ENCODE measurements at regions not wholly inside any gene's neighbourhood (a gene's known extent, or its start where the extent isn't known, plus 50 kb on each side); places are given as distances from the start of the nearest gene placed in this dataset.

DNA sequence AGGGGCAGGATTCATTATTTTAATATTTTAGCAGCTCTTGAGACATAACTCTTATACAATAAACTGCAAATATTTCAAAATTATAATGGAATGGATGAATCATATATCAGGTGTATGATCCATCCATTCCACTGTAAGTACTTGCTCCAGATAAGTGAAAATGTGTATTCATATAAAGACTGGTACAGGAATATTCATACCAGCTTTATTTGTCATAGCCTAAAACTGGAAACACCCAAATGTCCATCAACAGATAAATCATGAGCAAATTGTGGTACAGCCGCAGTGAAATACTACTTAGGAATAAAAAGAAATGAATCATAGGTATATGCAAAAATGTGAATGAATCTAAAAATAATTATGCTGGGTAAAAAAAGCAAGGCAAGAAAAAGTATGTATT is 263.6 kb upstream of the SYT10 start:
- TF ChIP-seq POLR2AphosphoS5 (IDR thresholded peaks at IDR 0.05) (no peak), EP300 (IDR thresholded peaks at IDR 0.05) (no peak), POLR2A (IDR thresholded peaks at IDR 0.05) (no peak)
- TF ChIP-seq, protein P1, sequence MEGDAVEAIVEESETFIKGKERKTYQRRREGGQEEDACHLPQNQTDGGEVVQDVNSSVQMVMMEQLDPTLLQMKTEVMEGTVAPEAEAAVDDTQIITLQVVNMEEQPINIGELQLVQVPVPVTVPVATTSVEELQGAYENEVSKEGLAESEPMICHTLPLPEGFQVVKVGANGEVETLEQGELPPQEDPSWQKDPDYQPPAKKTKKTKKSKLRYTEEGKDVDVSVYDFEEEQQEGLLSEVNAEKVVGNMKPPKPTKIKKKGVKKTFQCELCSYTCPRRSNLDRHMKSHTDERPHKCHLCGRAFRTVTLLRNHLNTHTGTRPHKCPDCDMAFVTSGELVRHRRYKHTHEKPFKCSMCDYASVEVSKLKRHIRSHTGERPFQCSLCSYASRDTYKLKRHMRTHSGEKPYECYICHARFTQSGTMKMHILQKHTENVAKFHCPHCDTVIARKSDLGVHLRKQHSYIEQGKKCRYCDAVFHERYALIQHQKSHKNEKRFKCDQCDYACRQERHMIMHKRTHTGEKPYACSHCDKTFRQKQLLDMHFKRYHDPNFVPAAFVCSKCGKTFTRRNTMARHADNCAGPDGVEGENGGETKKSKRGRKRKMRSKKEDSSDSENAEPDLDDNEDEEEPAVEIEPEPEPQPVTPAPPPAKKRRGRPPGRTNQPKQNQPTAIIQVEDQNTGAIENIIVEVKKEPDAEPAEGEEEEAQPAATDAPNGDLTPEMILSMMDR (IDR thresholded peaks at IDR 0.05): no peak

All from stomach (tissue), 4 donors.